ENCODE measurements at regions not wholly inside any gene's neighbourhood (a gene's known extent, or its start where the extent isn't known, plus 50 kb on each side); places are given as distances from the start of the nearest gene placed in this dataset.

- Histone ChIP-seq H3K27ac (ENCODE audit: extremely low read length, insufficient read depth, low read length) (no peak overlapping the region), H3K27me3 (ENCODE audit: control insufficient read depth in 1 of 2, insufficient read depth in 2 of 2, low read length in 2 of 2) (no peaks in the 10 kb centered on the region), H4K20me1 (ENCODE audit: insufficient read depth, low read length) (no peaks in the 10 kb centered on the region), H3K9me3 (ENCODE audit: low read length) (peaks cover 89% of the 10 kb centered on the region), H3K9ac (ENCODE audit: insufficient read depth, low read depth, low read length) (no peak overlapping the region), H3K4me1 (ENCODE audit: insufficient read depth, low read length) (no peaks in the 10 kb centered on the region), H3K36me3 (replicated peaks in 1 of 2; ENCODE audit: control insufficient read depth in 1 of 2, insufficient read depth in 2 of 2, low read length in 2 of 2) (no peaks in the 10 kb centered on the region), H2AFZ (ENCODE audit: low read length) (no peak overlapping the region), H3K4me3 (replicated peaks in 1 of 3; ENCODE audit: insufficient read depth in 1 of 3, low read depth in 2 of 3, low read length in 3 of 3) (no peak overlapping the region), H3K79me2 (ENCODE audit: insufficient read depth, low read length) (no peaks in the 10 kb centered on the region), H3K4me2 (ENCODE audit: low read depth, low read length) (no peak overlapping the region)
- 9% methylated on average over 3 of the region's 3 CpGs for WGBS (ENCODE audit: low lambda C conversion rate)
- no TSS peak for BruUV-seq (replicated peaks)
- intact Hi-C loops (cut with micrococcal nuclease; ENCODE audit: unreplicated experiment), result no loop called here
- no peak for FAIRE-seq
- ChIA-PET POLR2A (no interaction called here), CTCF (ENCODE audit: low intra/inter-chr PET ratio, low total read pairs) (no interaction called here)
- ATAC-seq, result no peak
- TF ChIP-seq REST (IDR thresholded peaks at IDR 0.05; ENCODE audit: borderline replicate concordance in 1 of 2, low read depth in 1 of 2, low read length in 2 of 2) (peak; percentile 29 to 88), ZNF232 (CRISPR knock-in tag; IDR thresholded peaks at IDR 0.05; ENCODE audit: borderline replicate concordance) (no peak), MLLT10 (CRISPR knock-in tag; IDR thresholded peaks at IDR 0.05) (no peak), NPAS2 (CRISPR knock-in tag; IDR thresholded peaks at IDR 0.05; ENCODE audit: borderline replicate concordance) (no peak), SUZ12 (IDR thresholded peaks at IDR 0.05; ENCODE audit: low read depth, low read length) (no peak), MIER2 (CRISPR knock-in tag; IDR thresholded peaks at IDR 0.05) (0 out of 2 replicates have a peak, but pooled peaks have one; percentile 57), ZBTB33 (CRISPR knock-in tag; IDR thresholded peaks at IDR 0.05) (no peak), PHB2 (IDR thresholded peaks at IDR 0.05; ENCODE audit: partially characterized antibody) (no peak)
- no peak for DNase-seq (ENCODE audit: low spot score)
- in situ Hi-C loops (cut with HindIII; ENCODE audit: extremely low pct_ligation_motif_present, low pct_unique_long_range_greater_than_20kb), result no loop called here
Measured at GRCh38 chr5:166509085-166509484, 1782.4 kb upstream of the WWC1 start.
